ENCODE measurements at regions not wholly inside any gene's neighbourhood (a gene's known extent, or its start where the extent isn't known, plus 50 kb on each side); places are given as distances from the start of the nearest gene placed in this dataset.

GRCh38 chr3:59522550-59522949, 472.7 kb upstream of the CFAP20DC start:
- 87 to 88% methylated on average over 1 to 2 of the region's 2 CpGs for WGBS, 2 experiments (ENCODE audit: insufficient coverage in 1 of 2, insufficient read length in 1 of 2)
- peaks cover 2% of the 10 kb centered on the region for H3K9me3 Mint-ChIP-seq
- no peaks in the 10 kb centered on the region for H3K27me3 ChIP-seq (ENCODE audit: control insufficient read depth, insufficient read depth, low read length, poor library complexity, severe bottlenecking)

GRCh38 chr3:59519094-59519493, 469.3 kb upstream of the CFAP20DC start:
- H3K4me3 ChIP-seq (ENCODE audit: low read length), result no peak overlapping the region
- peak overlapping the region; percentile 11 for H3K27ac Mint-ChIP-seq
- TF ChIP-seq CTCF (conservative IDR thresholded peaks at IDR 0.05), result no peak
- DNase-seq, result peak; percentile 59
- H3K9me3 ChIP-seq (ENCODE audit: control insufficient read depth, low read length), result no peaks in the 10 kb centered on the region
- H3K9me3 Mint-ChIP-seq, result no peaks in the 10 kb centered on the region
- no peak overlapping the region for H3K9ac ChIP-seq (ENCODE audit: extremely low read depth, low read length, poor library complexity, severe bottlenecking)
- H3K36me3 ChIP-seq (ENCODE audit: control insufficient read depth, insufficient read depth, low read length), result no peaks in the 10 kb centered on the region
- no peak overlapping the region for H3K4me3 Mint-ChIP-seq
- no peak overlapping the region for H3K27ac ChIP-seq (ENCODE audit: low read depth, low read length)
- H3K27me3 Mint-ChIP-seq (ENCODE audit: insufficient read depth), result peaks cover 4% of the 10 kb centered on the region
- H3K36me3 Mint-ChIP-seq (ENCODE audit: low read depth), result no peaks in the 10 kb centered on the region
- H3K4me1 ChIP-seq (ENCODE audit: control insufficient read depth, insufficient read depth, low read length), result peaks cover 19% of the 10 kb centered on the region
- peaks cover 58% of the 10 kb centered on the region for H3K4me1 Mint-ChIP-seq
- 67 to 79% methylated on average over 4 to 6 of the region's 6 CpGs for WGBS, 2 experiments (ENCODE audit: insufficient coverage in 1 of 2, insufficient read length in 1 of 2)
- H3K27me3 ChIP-seq (ENCODE audit: control insufficient read depth, insufficient read depth, low read length, poor library complexity, severe bottlenecking), result no peaks in the 10 kb centered on the region

More at GRCh38 chr3:59522550-59522949, 472.7 kb upstream of the CFAP20DC start:
- Mint-ChIP-seq H3K36me3 (ENCODE audit: low read depth) (no peaks in the 10 kb centered on the region), H3K27me3 (ENCODE audit: insufficient read depth) (peaks cover 4% of the 10 kb centered on the region), H3K27ac (no peak overlapping the region), H3K4me3 (no peak overlapping the region), H3K4me1 (peaks cover 50% of the 10 kb centered on the region)
- Histone ChIP-seq H3K9me3 (ENCODE audit: control insufficient read depth, low read length) (peaks cover 9% of the 10 kb centered on the region), H3K4me3 (ENCODE audit: low read length) (no peak overlapping the region), H3K27ac (ENCODE audit: low read depth, low read length) (no peak overlapping the region), H3K36me3 (ENCODE audit: control insufficient read depth, insufficient read depth, low read length) (no peaks in the 10 kb centered on the region), H3K9ac (ENCODE audit: extremely low read depth, low read length, poor library complexity, severe bottlenecking) (no peak overlapping the region), H3K4me1 (ENCODE audit: control insufficient read depth, insufficient read depth, low read length) (peaks cover 19% of the 10 kb centered on the region)
- DNase-seq, result no peak
- no peak for TF ChIP-seq CTCF (conservative IDR thresholded peaks at IDR 0.05)

GRCh38 chr3:59518283-59519055, 468.6 kb upstream of the CFAP20DC start:
- peaks cover 19% of the 10 kb centered on the region for H3K4me1 ChIP-seq (ENCODE audit: control insufficient read depth, insufficient read depth, low read length)
- H3K27ac ChIP-seq (ENCODE audit: low read depth, low read length), result no peak overlapping the region
- H3K4me1 Mint-ChIP-seq, result peaks cover 58% of the 10 kb centered on the region
- H3K27me3 Mint-ChIP-seq (ENCODE audit: insufficient read depth), result peaks cover 4% of the 10 kb centered on the region
- no peak for TF ChIP-seq CTCF (conservative IDR thresholded peaks at IDR 0.05)
- peak overlapping the region; percentile 11 for H3K27ac Mint-ChIP-seq
- no peaks in the 10 kb centered on the region for H3K9me3 ChIP-seq (ENCODE audit: control insufficient read depth, low read length)
- H3K4me3 ChIP-seq (ENCODE audit: low read length), result no peak overlapping the region
- H3K9me3 Mint-ChIP-seq, result no peaks in the 10 kb centered on the region
- H3K27me3 ChIP-seq (ENCODE audit: control insufficient read depth, insufficient read depth, low read length, poor library complexity, severe bottlenecking), result no peaks in the 10 kb centered on the region
- no peaks in the 10 kb centered on the region for H3K36me3 Mint-ChIP-seq (ENCODE audit: low read depth)
- H3K4me3 Mint-ChIP-seq, result no peak overlapping the region
- 89 to 93% methylated on average over 7 to 14 of the region's 14 CpGs for WGBS, 2 experiments (ENCODE audit: insufficient coverage in 1 of 2, insufficient read length in 1 of 2)
- DNase-seq, result no peak
- no peak overlapping the region for H3K9ac ChIP-seq (ENCODE audit: extremely low read depth, low read length, poor library complexity, severe bottlenecking)
- no peaks in the 10 kb centered on the region for H3K36me3 ChIP-seq (ENCODE audit: control insufficient read depth, insufficient read depth, low read length)

Measured in endodermal cell (in vitro differentiated cells).